HepG2 (cell line): ENCODE measurements at regions not wholly inside any gene's neighbourhood (a gene's known extent, or its start where the extent isn't known, plus 50 kb on each side); places are given as distances from the start of the nearest gene placed in this dataset.

Source experiments
- ATAC-seq: fragments of 200-7000 bp; cut with Tn5 transposase; 3 replicates; pipeline ENCODE4 v1.9.1; 2020; ENCODE audit warnings: mild to moderate bottlenecking, moderate library complexity
- BruUV-seq: library from RNA; stranded (reverse); fragments of 400-500 nt; replicated peaks from 2 replicates; lab custom pipeline; 2021; lab: Mats Ljungman, UMichigan
- CTCF ChIA-PET: fragments of 300-600 bp; formaldehyde crosslinking; extraction: SDS; loops from one replicate; lab custom pipeline; 2021; ENCODE audit warnings: low total read pairs, inconsistent platforms, low intra/inter-chr PET ratio; lab: Yijun Ruan, JAX
- POLR2A ChIA-PET: fragments of 350-600 bp; sonication (Branson Sonifier 250); formaldehyde crosslinking; loops from one replicate; lab custom pipeline; 2020; ENCODE audit warnings: antibody characterized with exemption, inconsistent platforms; lab: Yijun Ruan, JAX
- DNase-seq: peaks from one replicate; pipeline ENCODE4 v3.0.0-alpha.2; 2015; ENCODE audit warnings: low spot score
- FAIRE-seq: peaks from 3 replicates; lab custom pipeline; 2011; peaks lifted over from hg19 to GRCh38; lab: Jason Lieb, UNC
- H2AFZ ChIP-seq: one replicate; pipeline ENCODE4 v1.6.1; 2011; ENCODE audit warnings: low read length, inconsistent platforms
- H3K27ac ChIP-seq: fragments of 300-600 bp; 3 replicates; pipeline ENCODE4 v1.8.0; 2011; ENCODE audit warnings: mixed run types, mild to moderate bottlenecking, mixed read lengths, low read length, inconsistent platforms; ENCODE audit not compliant: insufficient read depth; ENCODE audit errors: extremely low read length
- H3K27me3 ChIP-seq, 2 experiments: fragments of 200-600 bp in 1 of 2; 2 replicates in 1 of 2; 3 replicates in 1 of 2; pipeline versions ENCODE4 v1.6.0 to v1.8.0; 2011; ENCODE audit warnings: low read length in 2 of 2, mild to moderate bottlenecking in 2 of 2, moderate library complexity in 2 of 2, inconsistent platforms in 1 of 2; ENCODE audit not compliant: insufficient read depth in 2 of 2, control insufficient read depth in 1 of 2
- H3K36me3 ChIP-seq, 2 experiments: fragments of 200-600 bp in 1 of 2; replicated peaks in 1 of 2; 2 replicates in 1 of 2; 3 replicates in 1 of 2; pipeline versions ENCODE4 v1.5.1 to v1.8.0; 2011; ENCODE audit warnings: low read length in 2 of 2, inconsistent platforms in 1 of 2; ENCODE audit not compliant: insufficient read depth in 2 of 2, control insufficient read depth in 1 of 2
- H3K4me1 ChIP-seq: 2 replicates; pipeline ENCODE4 v1.5.1; 2012; ENCODE audit warnings: low read length, inconsistent platforms; ENCODE audit not compliant: insufficient read depth
- H3K4me2 ChIP-seq: 2 replicates; pipeline ENCODE4 v1.6.0; 2011; ENCODE audit warnings: low read depth, low read length, inconsistent platforms
- H3K4me3 ChIP-seq, 3 experiments: fragments of 200-600 bp in 1 of 3; sonication (generic), shearing (Covaris generic) in 1 of 3; replicated peaks in 1 of 3; 2 replicates each; pipeline ENCODE4 v1.5.1; 2011 to 2016; ENCODE audit warnings: low read length in 3 of 3, inconsistent platforms in 2 of 3, low read depth in 2 of 3, mild to moderate bottlenecking in 2 of 3, control low read depth in 1 of 3, mixed read lengths in 1 of 3; ENCODE audit not compliant: insufficient read depth in 1 of 3
- H3K79me2 ChIP-seq: one replicate; pipeline ENCODE4 v1.6.1; 2011; ENCODE audit warnings: low read length, inconsistent platforms; ENCODE audit not compliant: insufficient read depth
- H3K9ac ChIP-seq: 2 replicates; pipeline ENCODE4 v1.6.0; 2011; ENCODE audit warnings: mild to moderate bottlenecking, low read depth, low read length, inconsistent platforms; ENCODE audit not compliant: insufficient read depth
- H3K9me3 ChIP-seq: 2 replicates; pipeline ENCODE4 v1.5.1; 2012; ENCODE audit warnings: mild to moderate bottlenecking, low read length
- H4K20me1 ChIP-seq: 2 replicates; pipeline ENCODE4 v1.6.0; 2011; ENCODE audit warnings: inconsistent platforms, mild to moderate bottlenecking, low read length, moderate library complexity; ENCODE audit not compliant: insufficient read depth
- NCOA1 ChIP-seq: sonication (generic); formaldehyde crosslinking; IDR thresholded peaks from 2 replicates; pipeline ENCODE4 v1.9.0; 2021; ENCODE audit warnings: missing genetic modification reagents
- USF2 ChIP-seq, 2 experiments: sonication (generic) in 1 of 2; formaldehyde crosslinking in 1 of 2; IDR thresholded peaks; 2 replicates each; pipeline versions ENCODE4 v1.5.1 to v1.6.1; 2011 to 2020; ENCODE audit warnings: borderline replicate concordance in 1 of 2, low read depth in 1 of 2, low read length in 1 of 2, mild to moderate bottlenecking in 1 of 2, missing genetic modification reagents in 1 of 2, moderate library complexity in 1 of 2
- ZBTB39 ChIP-seq: sonication (generic); formaldehyde crosslinking; IDR thresholded peaks from 2 replicates; pipeline ENCODE4 v1.5.0; 2020; ENCODE audit warnings: missing genetic modification reagents
- ZEB1 ChIP-seq: IDR thresholded peaks from 2 replicates; pipeline ENCODE4 v1.6.1; 2012; ENCODE audit warnings: mild to moderate bottlenecking, low read depth, inconsistent platforms; ENCODE audit not compliant: insufficient replicate concordance
- ZNF343 ChIP-seq: sonication (generic); formaldehyde crosslinking; IDR thresholded peaks from 2 replicates; pipeline ENCODE4 v1.4.0; 2020; ENCODE audit warnings: mild to moderate bottlenecking, missing genetic modification reagents
- ZNF639 ChIP-seq: conservative IDR thresholded peaks from 2 replicates; pipeline ENCODE4 v1.6.1; 2018; ENCODE audit warnings: missing genetic modification reagents
- ZSCAN22 ChIP-seq: sonication (generic); formaldehyde crosslinking; IDR thresholded peaks from 2 replicates; pipeline ENCODE4 v1.4.0; 2020; ENCODE audit warnings: mild to moderate bottlenecking, missing genetic modification reagents
- WGBS: methylation state at CpG from one replicate; pipeline ENCODE4 v1.1.6; 2017; ENCODE audit warnings: low lambda C conversion rate; 5-methylcytosine and 5-hydroxymethylcytosine counted together
- in situ Hi-C: cut with HindIII; loops from 2 replicates; pipeline ENCODE4 v1.10.0; 2017; ENCODE audit warnings: low pct_unique_long_range_greater_than_20kb; ENCODE audit not compliant: extremely low pct_ligation_motif_present
- intact Hi-C: fragments of 100-400 bp; cut with micrococcal nuclease; formaldehyde crosslinking; loops from one replicate; pipeline ENCODE4 v1.10.0; 2022; ENCODE audit not compliant: unreplicated experiment
- TF ChIP-seq, protein P1 (sequence below): sonication (generic); formaldehyde crosslinking; IDR thresholded peaks from 2 replicates; pipeline ENCODE4 v1.5.1; 2020; ENCODE audit warnings: missing genetic modification reagents, mild to moderate bottlenecking, borderline replicate concordance

DNA sequence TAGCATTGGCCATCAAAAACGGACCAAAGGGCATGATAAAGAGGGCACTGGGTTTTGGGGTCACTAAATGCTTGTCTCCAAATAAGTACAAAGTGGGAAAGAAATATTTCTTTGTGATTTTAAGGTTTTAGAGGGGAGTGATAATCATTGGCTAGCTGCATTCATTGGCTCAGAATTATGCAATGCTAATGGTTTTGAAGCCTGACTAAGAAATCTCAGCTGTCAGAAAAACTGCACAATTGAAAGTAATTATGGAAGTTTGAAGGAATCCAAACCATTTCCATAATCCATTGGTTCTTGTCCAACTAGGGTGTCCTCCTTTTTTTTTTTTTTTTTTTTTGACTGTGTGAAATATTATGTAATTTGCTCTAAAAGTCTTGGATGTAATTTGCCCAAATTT, 88.2 kb upstream of the ARGLU1 start:
- no peak overlapping the region for H3K9ac ChIP-seq
- no peak for FAIRE-seq
- no peaks in the 10 kb centered on the region for H3K4me1 ChIP-seq
- POLR2A ChIA-PET, result no interaction called here
- TF ChIP-seq ZEB1 (no peak), ZSCAN22 (no peak), ZNF343 (CRISPR knock-in tag) (no peak), ZNF639 (CRISPR knock-in tag) (no peak), NCOA1 (no peak), USF2 (IDR thresholded peaks at IDR 0.05; ENCODE audit: low read depth, low read length) (no peak), USF2 (CRISPR knock-in tag; IDR thresholded peaks at IDR 0.05; ENCODE audit: borderline replicate concordance) (no peak), ZBTB39 (CRISPR knock-in tag) (no peak)
- TF ChIP-seq, protein P1, sequence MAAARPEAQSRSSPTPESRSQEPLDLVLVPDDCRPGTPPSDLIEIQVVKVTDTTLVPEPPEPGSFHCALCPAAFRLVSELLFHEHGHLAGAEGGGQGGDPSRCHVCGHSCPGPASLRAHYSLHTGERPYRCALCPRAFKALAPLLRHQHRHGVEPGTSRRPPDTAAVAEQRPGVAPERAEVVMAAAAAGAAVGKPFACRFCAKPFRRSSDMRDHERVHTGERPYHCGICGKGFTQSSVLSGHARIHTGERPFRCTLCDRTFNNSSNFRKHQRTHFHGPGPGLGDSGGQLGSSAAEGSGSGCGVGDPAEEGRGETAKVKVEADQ (CRISPR knock-in tag), result no peak
- CTCF ChIA-PET, result no interaction called here
- 0% methylated on average over 1 of the region's 1 CpG for WGBS
- no peak overlapping the region for H3K4me3 ChIP-seq
- no peak overlapping the region for H2AFZ ChIP-seq
- no peak for DNase-seq
- intact Hi-C loops, result no loop called here
- no peak overlapping the region for H3K4me2 ChIP-seq
- H3K36me3 ChIP-seq, result no peaks in the 10 kb centered on the region
- no peak overlapping the region for H3K27ac ChIP-seq
- in situ Hi-C loops, result no loop called here
- no peaks in the 10 kb centered on the region for H3K27me3 ChIP-seq
- no TSS peak for BruUV-seq
- no peaks in the 10 kb centered on the region for H3K9me3 ChIP-seq
- H3K79me2 ChIP-seq, result no peaks in the 10 kb centered on the region
- ATAC-seq, result no peak
- H4K20me1 ChIP-seq, result no peaks in the 10 kb centered on the region
